GM10266 (cell line): ENCODE measurements at regions not wholly inside any gene's neighbourhood (a gene's known extent, or its start where the extent isn't known, plus 50 kb on each side); places are given as distances from the start of the nearest gene placed in this dataset.

Experiments
- DNase-seq: peaks from one replicate; pipeline ENCODE4 v3.0.0; 2012; ENCODE audit errors: extremely low spot score
- TF ChIP-seq, protein P1 (sequence below): IDR thresholded peaks from 2 replicates; pipeline ENCODE4 v1.5.1; 2012; ENCODE audit warnings: mild to moderate bottlenecking, low read depth; ENCODE audit not compliant: control insufficient read depth, insufficient read depth; ENCODE audit errors: missing control alignments

DNA sequence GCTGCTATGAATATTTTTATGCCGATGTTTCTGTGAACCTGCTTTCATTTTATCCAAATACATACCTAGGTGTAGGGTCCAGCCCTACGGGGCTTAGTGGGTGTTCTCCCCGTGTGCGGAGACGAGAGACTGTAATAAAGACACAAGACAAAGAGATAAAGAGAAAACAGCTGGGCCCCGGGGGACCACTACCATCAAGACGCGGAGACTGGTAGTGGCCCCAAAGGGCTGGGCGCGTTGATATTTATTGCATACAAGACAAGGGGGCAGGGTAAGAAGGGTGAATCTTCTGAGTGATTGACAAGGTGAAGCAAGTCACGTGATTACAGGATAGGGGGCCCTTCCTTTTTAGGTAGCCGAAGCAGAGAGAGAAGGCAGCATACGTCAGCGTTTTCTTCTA, 920.1 kb downstream of the BRD1 start:
- TF ChIP-seq, protein P1, sequence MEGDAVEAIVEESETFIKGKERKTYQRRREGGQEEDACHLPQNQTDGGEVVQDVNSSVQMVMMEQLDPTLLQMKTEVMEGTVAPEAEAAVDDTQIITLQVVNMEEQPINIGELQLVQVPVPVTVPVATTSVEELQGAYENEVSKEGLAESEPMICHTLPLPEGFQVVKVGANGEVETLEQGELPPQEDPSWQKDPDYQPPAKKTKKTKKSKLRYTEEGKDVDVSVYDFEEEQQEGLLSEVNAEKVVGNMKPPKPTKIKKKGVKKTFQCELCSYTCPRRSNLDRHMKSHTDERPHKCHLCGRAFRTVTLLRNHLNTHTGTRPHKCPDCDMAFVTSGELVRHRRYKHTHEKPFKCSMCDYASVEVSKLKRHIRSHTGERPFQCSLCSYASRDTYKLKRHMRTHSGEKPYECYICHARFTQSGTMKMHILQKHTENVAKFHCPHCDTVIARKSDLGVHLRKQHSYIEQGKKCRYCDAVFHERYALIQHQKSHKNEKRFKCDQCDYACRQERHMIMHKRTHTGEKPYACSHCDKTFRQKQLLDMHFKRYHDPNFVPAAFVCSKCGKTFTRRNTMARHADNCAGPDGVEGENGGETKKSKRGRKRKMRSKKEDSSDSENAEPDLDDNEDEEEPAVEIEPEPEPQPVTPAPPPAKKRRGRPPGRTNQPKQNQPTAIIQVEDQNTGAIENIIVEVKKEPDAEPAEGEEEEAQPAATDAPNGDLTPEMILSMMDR, result no peak
- DNase-seq, result no peak

DNA sequence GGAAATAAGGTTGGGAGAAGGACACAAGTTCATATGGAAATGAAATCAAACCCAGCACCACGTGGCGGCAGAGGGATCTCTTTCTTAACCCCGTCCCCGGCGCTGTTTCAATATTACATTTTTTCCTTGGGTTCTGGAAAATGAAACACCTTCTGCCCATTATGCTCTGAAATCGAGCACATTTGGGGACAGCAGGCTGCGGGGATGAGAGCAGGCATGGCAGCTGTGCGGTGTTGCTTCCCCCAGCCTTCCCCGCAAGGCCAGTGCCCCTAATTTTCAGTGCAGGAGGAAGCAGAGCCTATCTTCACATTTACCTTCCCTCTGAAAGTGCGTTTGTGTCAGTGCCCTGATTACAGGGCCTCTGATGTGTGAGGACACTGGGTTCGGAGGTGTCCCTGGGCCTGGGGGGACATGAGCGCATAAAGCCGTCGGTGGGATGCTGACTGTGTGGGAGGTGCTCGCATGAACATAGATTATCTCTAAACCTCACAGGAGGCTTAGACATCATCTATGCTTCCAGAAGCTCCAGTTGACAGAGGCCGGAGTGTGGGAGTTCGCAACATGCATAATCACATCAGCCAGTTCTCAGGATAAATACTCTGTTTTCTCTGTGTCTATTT, 921.3 kb downstream of the BRD1 start:
- TF ChIP-seq, protein P1, result no peak
- no peak for DNase-seq

DNA sequence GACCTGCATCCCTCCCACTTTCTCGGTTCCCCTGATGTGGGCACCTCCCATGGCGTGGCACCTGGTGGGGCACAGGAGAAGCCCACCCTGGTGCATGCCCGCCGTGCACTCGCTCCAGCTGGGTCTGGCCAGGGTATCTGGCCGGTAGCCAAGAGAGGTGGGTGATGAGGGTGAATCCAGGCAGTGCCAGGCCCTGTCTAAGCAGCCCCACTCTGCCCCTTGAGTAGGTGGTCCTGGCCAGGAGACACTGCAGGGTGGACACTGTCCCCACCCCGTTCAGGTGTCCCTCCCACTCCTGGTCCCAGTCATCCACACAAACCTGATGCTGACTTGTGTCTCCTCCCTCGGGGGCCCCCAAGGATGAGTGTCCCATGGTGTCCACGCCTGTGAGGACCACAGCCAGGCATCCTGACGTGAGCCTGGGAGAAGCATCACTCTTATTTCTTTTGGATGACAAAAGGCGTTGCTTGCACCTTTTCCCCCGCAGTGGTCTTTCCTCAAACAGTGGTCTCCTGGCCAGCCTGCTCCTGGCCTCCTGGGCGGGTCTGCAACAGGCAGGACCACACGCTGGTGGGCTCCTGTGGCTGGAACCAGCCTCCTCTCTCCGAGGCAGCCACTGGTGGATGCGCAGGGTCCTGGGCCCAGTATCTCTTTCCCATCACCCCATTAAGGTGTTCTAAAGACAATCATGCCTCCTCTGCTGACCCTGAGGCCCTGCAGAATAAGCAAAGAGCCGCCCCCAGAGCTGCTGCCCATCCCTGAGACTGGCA, 922.3 kb downstream of the BRD1 start:
- TF ChIP-seq, protein P1, result no peak
- DNase-seq, result no peak

DNA sequence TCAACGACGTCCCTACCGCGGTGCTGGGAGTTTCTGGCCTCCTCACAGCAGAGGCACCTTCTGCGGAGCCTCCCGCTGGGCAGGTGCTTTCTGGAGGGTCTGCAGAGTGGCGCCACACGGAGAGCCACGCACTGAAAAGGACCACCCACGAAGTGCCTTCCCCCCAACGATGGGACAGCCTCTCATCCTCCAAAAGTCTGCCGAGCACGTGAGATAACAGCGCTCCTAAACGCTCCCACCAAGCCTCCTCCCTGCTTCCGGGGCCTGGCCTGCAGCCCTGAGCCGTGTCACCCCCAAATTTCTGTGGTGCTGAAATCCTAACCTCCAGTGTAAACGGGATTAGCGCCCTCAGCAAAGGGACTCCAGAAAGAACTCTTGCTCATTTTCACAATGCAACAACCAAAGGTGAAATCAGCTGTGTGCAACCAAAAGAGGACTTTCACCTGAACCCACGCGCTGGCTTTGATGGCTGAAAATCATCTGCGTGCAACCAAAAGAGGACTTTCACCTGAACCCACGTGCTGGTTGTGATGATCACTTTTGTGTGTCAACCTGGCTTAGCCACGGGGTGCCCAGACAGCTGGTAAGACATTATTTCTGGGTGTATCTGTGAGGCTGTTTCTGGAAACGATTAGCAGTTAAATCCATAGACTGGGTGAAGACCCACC, 924.6 kb downstream of the BRD1 start:
- DNase-seq, result no peak
- TF ChIP-seq, protein P1, result no peak

- DNase-seq, result no peak
- TF ChIP-seq, protein P1, result no peak
These were observed 925.4 kb downstream of the BRD1 start for GRCh38 chr22:48902001-48902869.

GRCh38 chr22:48901324-48901723, 926.3 kb downstream of the BRD1 start:
- TF ChIP-seq, protein P1, result no peak
- no peak for DNase-seq

GRCh38 chr22:48900626-48901025, 927.0 kb downstream of the BRD1 start:
- TF ChIP-seq, protein P1, result no peak
- no peak for DNase-seq
